GM19239 (cell line): ENCODE measurements at regions not wholly inside any gene's neighbourhood (a gene's known extent, or its start where the extent isn't known, plus 50 kb on each side); places are given as distances from the start of the nearest gene placed in this dataset.

ENCODE experiments used
- DNase-seq: peaks from one replicate; pipeline ENCODE4 v3.0.0; 2011; ENCODE audit warnings: low spot score; ENCODE audit not compliant: insufficient read length
- FAIRE-seq: peaks from 2 replicates; lab custom pipeline; 2011; peaks lifted over from hg19 to GRCh38; lab: Jason Lieb, UNC

GRCh38 chr10:126781450-126782216 is 111.1 kb upstream of the C10orf90 start:
- FAIRE-seq, result no peak
- DNase-seq, result no peak

- DNase-seq, result no peak
- no peak for FAIRE-seq
These were observed 113.5 kb upstream of the C10orf90 start for GRCh38 chr10:126783806-126784557.

DNA sequence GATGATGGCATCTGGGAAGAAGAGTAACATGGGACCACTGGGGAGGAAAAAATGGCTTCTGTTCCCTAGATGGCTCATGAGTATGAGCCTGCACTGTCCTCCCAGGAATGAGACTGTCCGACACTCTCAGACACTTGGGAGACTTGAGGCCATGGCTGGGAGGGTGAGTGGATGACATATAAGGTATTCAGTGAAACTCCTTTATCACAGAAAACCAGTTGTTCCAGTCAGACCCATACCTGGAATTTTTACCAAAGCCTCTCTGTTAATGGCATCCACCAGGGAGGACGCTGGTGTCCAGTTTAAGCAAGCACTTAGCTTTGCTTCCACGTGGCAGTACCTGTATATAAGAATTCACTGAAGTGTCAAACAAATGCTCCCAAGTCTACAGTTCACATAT is 116.7 kb upstream of the C10orf90 start:
- FAIRE-seq, result no peak
- DNase-seq, result no peak

DNA sequence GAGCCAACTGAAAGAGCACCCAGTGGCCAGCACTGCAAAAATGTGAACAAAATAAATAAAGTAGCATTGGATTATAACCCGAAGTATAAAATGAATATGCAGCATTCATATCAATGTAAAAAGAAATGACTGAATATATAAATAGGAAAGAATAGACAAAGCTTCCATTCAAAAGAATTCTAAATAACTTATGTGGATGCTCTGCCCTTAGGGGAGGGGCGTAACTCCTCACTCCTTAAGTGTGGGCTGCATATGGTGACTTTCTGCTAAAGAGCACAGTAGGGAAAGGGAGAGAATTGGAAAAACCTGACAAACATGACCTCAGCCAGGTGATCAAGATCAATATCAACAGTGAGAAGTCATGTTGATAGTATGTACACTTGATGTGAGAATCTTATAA is 109.9 kb upstream of the DOCK1 start:
- FAIRE-seq, result no peak
- DNase-seq, result no peak

DNA sequence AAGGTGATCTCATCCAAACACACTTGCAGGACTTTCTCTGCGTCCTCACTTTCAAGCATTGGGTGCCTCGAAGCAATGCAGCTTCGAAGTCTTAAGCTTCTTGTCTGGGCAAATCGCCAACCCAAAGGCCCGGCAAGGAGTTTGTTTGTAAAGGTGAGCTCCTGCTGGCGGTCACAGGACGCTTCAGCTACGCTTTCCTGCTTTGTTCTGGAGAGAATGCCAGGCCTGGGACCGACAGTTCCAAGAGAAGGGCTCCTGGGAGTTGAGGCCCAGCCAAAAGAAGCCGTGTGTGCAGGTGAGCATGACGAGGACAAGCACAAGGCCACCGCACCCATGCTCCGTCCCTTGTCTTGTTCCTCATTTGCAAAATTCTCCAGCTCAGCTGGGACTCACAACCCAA is 106.6 kb upstream of the DOCK1 start:
- no peak for DNase-seq
- no peak for FAIRE-seq

DNA sequence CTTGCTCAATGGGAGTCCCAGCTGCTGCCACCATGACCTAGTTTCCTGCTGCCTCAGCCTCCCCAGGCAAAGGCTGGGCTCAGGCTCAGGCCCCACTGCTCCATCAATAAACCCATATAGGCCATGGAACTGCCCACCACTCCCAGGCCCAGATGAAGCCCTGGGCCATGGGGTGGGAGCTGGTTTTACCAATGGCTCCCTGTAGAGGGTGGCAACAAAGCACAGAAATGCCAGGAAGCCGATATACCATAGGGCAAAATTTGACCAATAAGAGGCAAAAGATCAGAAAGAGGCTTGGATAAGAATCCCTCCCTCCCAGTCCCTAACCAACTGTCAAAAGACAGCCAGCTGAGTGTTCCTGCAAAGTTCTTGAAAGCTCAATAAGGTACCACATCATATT is 101.8 kb upstream of the DOCK1 start:
- FAIRE-seq (no peak), DNase-seq (no peak)

- DNase-seq (no peak), FAIRE-seq (no peak)
These were observed 100.8 kb upstream of the DOCK1 start for GRCh38 chr10:126804396-126804795.

- no peak for FAIRE-seq
- no peak for DNase-seq
These were observed 98.7 kb upstream of the DOCK1 start for GRCh38 chr10:126806498-126806897.

DNA sequence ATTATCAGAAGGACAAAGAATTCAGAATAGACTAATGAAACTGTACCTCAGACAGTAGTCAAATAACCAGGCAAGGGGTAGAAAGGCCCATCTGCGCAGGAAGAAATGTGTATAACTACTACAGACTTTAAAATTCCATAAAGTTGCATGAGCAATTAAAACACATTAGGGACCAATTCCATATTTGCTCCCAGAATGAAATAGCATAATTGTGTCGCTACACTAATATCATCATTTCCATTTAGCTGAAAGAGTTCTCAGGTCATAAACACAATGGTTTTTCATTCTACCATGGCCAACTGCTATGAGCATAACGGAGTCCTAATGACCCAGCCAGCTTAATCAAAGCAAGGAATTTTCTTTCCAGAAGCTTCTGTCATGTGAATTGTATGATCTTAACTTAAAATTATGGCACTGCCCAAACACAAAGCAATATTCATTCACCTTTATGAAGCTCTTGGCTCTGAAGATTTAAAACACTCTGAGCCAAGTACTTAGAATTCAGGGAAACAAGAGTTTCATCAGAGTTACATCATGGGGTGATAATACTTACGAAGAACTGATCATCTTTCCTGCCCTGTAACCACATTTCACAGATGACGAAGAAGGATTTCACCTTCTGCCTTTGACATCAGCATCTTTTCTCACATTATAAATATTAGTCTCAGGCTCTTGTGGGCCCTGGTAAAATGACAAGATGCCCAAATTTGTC is 98.1 kb upstream of the DOCK1 start:
- DNase-seq (no peak), FAIRE-seq (no peak)

DNA sequence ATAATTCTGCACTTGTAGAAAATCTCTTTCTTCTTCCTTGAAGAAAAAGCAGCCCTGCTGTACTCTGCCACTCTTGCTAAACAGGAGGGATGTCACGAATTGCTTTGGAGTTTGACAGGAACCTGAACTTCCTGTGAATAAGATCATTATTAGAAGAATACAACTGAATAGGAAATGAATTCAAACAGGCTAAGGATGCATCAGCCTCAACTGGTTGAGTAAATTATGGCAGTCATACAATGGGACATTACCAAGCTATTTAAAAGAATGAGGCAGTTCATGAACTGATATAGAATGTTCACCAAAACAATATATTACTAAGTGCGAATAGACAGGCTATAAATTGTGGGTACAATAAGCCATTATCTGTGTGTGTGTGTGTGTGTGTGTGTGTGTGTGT is 97.1 kb upstream of the DOCK1 start:
- no peak for DNase-seq
- FAIRE-seq, result no peak

DNA sequence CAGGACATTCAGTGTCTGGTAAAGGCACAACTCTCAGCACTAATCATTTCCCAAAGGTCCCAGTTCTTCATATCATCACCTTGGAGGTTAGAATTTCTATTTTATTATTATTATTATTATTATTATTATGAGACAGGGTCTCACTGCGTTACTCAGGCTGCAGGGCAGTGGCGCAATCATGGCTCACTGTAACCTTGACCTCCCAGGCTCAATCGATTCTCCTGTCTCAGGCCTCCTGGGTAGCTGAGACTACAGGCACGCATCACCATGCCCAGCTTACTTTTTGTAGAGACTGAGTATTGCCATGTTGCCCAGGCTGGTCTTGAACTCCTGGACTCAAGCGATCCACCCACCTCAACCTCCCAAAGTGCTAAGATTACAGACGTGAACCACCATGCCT is 91.8 kb upstream of the DOCK1 start:
- DNase-seq (no peak), FAIRE-seq (no peak)

DNA sequence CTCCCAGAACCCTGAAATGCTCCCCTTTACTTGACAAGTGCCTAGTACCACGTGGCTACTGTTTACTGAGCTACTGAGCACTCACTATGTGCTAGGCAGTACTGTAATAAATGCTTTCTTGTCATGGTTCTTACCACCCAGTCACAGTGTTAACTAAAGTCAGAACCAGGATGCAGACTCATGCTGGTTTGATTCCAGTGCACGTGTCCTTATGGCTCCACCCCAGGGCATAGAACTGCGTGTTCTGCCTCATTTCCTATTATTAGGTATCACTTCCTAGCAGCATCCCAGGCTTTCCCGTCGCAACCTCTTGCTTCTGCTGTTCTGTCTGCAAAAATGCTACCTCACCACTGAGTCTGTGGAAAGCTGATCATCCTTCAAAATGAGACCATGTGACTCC is 71.7 kb upstream of the DOCK1 start:
- DNase-seq (no peak), FAIRE-seq (no peak)

DNA sequence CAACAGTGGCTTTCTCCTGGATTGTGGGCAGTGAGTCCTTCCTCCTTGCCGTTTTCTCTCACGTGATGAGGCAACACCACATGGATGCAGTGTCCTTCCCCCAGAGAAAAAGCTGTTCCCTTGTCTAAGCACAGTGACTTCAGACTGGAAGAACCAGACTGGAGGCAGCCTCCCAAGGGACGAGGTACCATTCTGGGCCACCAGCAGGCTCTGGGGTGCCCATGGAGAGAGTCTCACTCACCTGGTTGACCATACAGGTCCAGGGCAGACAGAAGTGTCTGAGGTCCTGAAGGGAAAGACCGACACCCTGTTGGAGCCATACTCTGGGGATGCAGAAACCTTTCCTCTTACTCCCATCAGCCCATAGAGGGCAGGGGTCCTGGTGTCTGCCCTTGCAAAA is 69.2 kb upstream of the DOCK1 start:
- no peak for FAIRE-seq

DNA sequence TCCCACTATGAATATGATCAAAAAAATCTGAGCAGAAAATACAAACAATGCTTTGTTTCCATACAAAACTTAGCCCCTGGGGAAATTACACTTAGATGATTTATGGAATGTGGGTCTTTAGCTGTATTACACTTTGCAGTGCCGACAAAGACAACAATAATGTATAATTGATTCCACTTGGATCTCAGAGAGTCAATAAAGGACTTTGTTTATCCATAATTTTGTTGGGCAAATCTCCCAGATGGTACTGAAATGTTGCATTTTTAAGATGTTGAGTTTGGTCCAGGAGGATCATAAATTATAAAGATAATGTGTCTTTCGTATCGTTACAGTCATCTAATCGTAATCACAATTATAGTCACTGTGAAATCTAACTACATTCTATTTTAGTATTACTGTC is 66.9 kb upstream of the DOCK1 start:
- FAIRE-seq (no peak), DNase-seq (no peak)

More for the DNA sequence above, 69.2 kb upstream of the DOCK1 start:
- no peak for DNase-seq

GRCh38 chr10:126839094-126839761 is 66.0 kb upstream of the DOCK1 start:
- FAIRE-seq, result no peak

DNA sequence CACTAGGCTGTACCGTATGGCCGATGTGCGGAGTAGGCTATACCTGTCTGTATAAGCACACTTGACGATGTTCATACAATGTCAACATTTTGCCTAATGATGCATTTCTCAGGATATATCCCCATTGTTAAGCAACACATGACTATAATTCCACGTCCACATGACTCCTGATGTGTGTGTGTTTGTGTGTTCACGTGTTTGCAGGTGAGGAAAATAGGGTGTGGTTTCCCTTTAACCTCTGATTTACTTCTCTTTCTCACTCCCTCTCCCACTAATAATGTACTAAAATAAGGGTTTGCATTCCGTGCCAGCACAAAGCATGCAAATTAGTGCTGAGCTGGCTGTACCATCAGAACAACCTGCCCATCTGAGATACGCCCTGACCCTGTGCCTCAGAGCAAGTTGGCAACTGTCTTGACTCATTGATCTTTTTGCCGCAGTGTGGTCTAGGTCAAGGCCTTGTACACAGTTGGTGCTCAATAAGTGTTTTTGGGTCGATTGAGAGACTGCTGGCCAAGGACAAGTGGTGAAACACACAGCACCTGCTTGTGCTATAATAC is 64.6 kb upstream of the DOCK1 start:
- FAIRE-seq, result no peak
- DNase-seq, result no peak

More at GRCh38 chr10:126839094-126839761, 66.0 kb upstream of the DOCK1 start:
- no peak for DNase-seq

DNA sequence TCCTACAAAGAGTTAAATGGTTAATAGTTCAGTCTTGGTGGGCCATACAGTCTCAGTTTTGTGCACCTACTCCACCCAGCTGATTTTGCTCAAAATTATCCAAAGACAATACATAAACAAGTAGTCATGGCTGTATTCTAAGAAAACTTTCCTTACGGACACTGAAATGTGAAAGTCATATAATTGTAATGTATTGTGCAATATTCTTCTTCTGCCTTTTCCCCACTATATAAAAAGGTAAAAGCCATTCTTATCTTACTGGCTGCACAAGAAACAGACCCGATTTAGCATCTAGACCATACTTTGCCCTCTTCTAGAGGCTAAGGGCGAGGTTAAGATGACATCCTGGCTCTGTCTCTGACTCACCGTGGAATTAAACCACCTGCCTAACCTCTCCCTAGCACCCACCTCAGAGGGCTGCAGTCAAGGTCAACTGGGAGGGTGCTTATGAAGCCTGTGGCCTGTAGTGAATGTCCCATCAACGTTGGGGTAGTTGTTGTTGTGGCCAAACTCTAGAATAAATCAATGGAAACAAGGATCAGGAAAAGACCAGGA is 63.8 kb upstream of the DOCK1 start:
- FAIRE-seq (no peak), DNase-seq (no peak)

GRCh38 chr10:126842356-126842755 is 62.9 kb upstream of the DOCK1 start:
- DNase-seq (no peak), FAIRE-seq (no peak)

- DNase-seq, result no peak
- no peak for FAIRE-seq
These were observed 62.4 kb upstream of the DOCK1 start for GRCh38 chr10:126842836-126843235.
